H9 (cell line): ENCODE measurements at regions not wholly inside any gene's neighbourhood (a gene's known extent, or its start where the extent isn't known, plus 50 kb on each side); places are given as distances from the start of the nearest gene placed in this dataset.

ENCODE experiments used
- DNase-seq: peaks from one replicate; pipeline ENCODE4 v3.0.0-alpha.2; 2017
- H2AFZ ChIP-seq: one replicate; pipeline ENCODE4 v1.6.1; 2013; ENCODE audit warnings: mild to moderate bottlenecking, low read length, control low read depth, moderate library complexity
- H2AK5ac ChIP-seq: 2 replicates; pipeline ENCODE4 v1.6.1; 2013; ENCODE audit warnings: low read length, control low read depth, mixed read lengths; ENCODE audit not compliant: insufficient read length
- H2BK120ac ChIP-seq: one replicate; pipeline ENCODE4 v1.6.1; 2013; ENCODE audit warnings: low read depth, mild to moderate bottlenecking, low read length, control low read depth, inconsistent platforms; ENCODE audit not compliant: poor library complexity, severe bottlenecking
- H2BK12ac ChIP-seq: 2 replicates; pipeline ENCODE4 v1.6.1; 2013; ENCODE audit warnings: low read length, control low read depth, mixed read lengths, low read depth; ENCODE audit not compliant: insufficient read length
- H2BK15ac ChIP-seq: 2 replicates; pipeline ENCODE4 v1.6.1; 2013; ENCODE audit warnings: low read depth, low read length, control low read depth
- H2BK20ac ChIP-seq: one replicate; pipeline ENCODE4 v1.6.1; 2013; ENCODE audit warnings: low read depth, mild to moderate bottlenecking, low read length, control low read depth, inconsistent platforms; ENCODE audit not compliant: poor library complexity, severe bottlenecking
- H2BK5ac ChIP-seq: 2 replicates; pipeline ENCODE4 v1.6.1; 2013; ENCODE audit warnings: low read length, control low read depth, mixed read lengths; ENCODE audit not compliant: insufficient read length
- H3K14ac ChIP-seq: 2 replicates; pipeline ENCODE4 v1.6.1; 2013; ENCODE audit warnings: low read length, control low read depth; ENCODE audit not compliant: insufficient read depth
- H3K18ac ChIP-seq: 2 replicates; pipeline ENCODE4 v1.6.1; 2013; ENCODE audit warnings: low read depth, mild to moderate bottlenecking, mixed read lengths, low read length, control low read depth; ENCODE audit not compliant: insufficient read length
- H3K23ac ChIP-seq: 2 replicates; pipeline ENCODE4 v1.6.1; 2013; ENCODE audit warnings: low read length, control low read depth, mixed read lengths, low read depth; ENCODE audit not compliant: insufficient read length
- H3K23me2 ChIP-seq: 2 replicates; pipeline ENCODE4 v1.6.1; 2013; ENCODE audit warnings: low read depth, mild to moderate bottlenecking, mixed read lengths, low read length, control low read depth; ENCODE audit not compliant: insufficient read length, poor library complexity, severe bottlenecking
- H3K27ac ChIP-seq: 2 replicates; pipeline ENCODE4 v1.5.1; 2013; ENCODE audit warnings: low read length, control low read depth, mixed read lengths, low read depth; ENCODE audit not compliant: insufficient read length
- H3K27me3 ChIP-seq: 2 replicates; pipeline ENCODE4 v1.6.1; 2013; ENCODE audit warnings: low read length, control low read depth, inconsistent platforms; ENCODE audit not compliant: insufficient read depth
- H3K4ac ChIP-seq: 2 replicates; pipeline ENCODE4 v1.6.1; 2013; ENCODE audit warnings: low read depth, mild to moderate bottlenecking, control low read depth, inconsistent platforms, low read length, moderate library complexity
- H3K4me1 ChIP-seq: 2 replicates; pipeline ENCODE4 v1.6.1; 2013; ENCODE audit warnings: low read length, control low read depth, inconsistent platforms; ENCODE audit not compliant: insufficient read depth
- H3K4me2 ChIP-seq: 2 replicates; pipeline ENCODE4 v1.6.1; 2013; ENCODE audit warnings: low read length, control low read depth, mixed read lengths; ENCODE audit not compliant: insufficient read length, insufficient read depth
- H3K56ac ChIP-seq: 2 replicates; pipeline ENCODE4 v1.6.1; 2013; ENCODE audit warnings: low read depth, mild to moderate bottlenecking, mixed read lengths, low read length, control low read depth; ENCODE audit not compliant: insufficient read length
- H3K79me1 ChIP-seq: 2 replicates; pipeline ENCODE4 v1.6.1; 2013; ENCODE audit warnings: low read depth, mild to moderate bottlenecking, moderate library complexity, low read length, control low read depth, inconsistent platforms; ENCODE audit not compliant: insufficient read depth, poor library complexity, severe bottlenecking
- H3K79me2 ChIP-seq: 2 replicates; pipeline ENCODE4 v1.6.1; 2013; ENCODE audit warnings: low read length, control low read depth, inconsistent platforms; ENCODE audit not compliant: insufficient read depth
- H3K9ac ChIP-seq: 2 replicates; pipeline ENCODE4 v1.6.1; 2013; ENCODE audit warnings: low read length, control low read depth, mixed read lengths; ENCODE audit not compliant: insufficient read length; ENCODE audit errors: extremely low read depth
- H3K9me3 ChIP-seq: one replicate; pipeline ENCODE4 v1.6.1; 2013; ENCODE audit warnings: low read depth, low read length, inconsistent platforms; ENCODE audit not compliant: control insufficient read depth
- H3T11ph ChIP-seq: one replicate; pipeline ENCODE4 v1.6.1; 2013; ENCODE audit warnings: mild to moderate bottlenecking, low read length, control low read depth, inconsistent platforms
- H4K20me1 ChIP-seq: one replicate; pipeline ENCODE4 v1.6.1; 2013; ENCODE audit not compliant: control insufficient read depth, insufficient read length, insufficient read depth
- H4K5ac ChIP-seq: 2 replicates; pipeline ENCODE4 v1.6.1; 2013; ENCODE audit warnings: low read depth, mild to moderate bottlenecking, mixed read lengths, low read length, control low read depth; ENCODE audit not compliant: insufficient read length
- H4K8ac ChIP-seq: replicated peaks from 2 replicates; pipeline ENCODE4 v1.6.1; 2013; ENCODE audit warnings: low read length, control low read depth, mixed read lengths, low read depth; ENCODE audit not compliant: insufficient read length
- H4K91ac ChIP-seq: 2 replicates; pipeline ENCODE4 v1.6.1; 2013; ENCODE audit warnings: low read depth, mild to moderate bottlenecking, moderate library complexity, mixed read lengths, low read length, control low read depth; ENCODE audit not compliant: insufficient read length
- H3K27ac Mint-ChIP-seq, 3 experiments: 2 replicates in 2 of 3; 3 replicates in 1 of 3; pipeline ENCODE4 v1.8.0; 2020 to 2021; ENCODE audit warnings: mixed read lengths in 3 of 3, mild to moderate bottlenecking in 1 of 3, moderate library complexity in 1 of 3
- H3K27me3 Mint-ChIP-seq: 2 replicates; pipeline ENCODE4 v1.8.0; 2021; ENCODE audit warnings: low read depth, mild to moderate bottlenecking, moderate library complexity, mixed read lengths
- H3K36me3 Mint-ChIP-seq, 3 experiments: 2 replicates in 2 of 3; 3 replicates in 1 of 3; pipeline ENCODE4 v1.8.0; 2020 to 2021; ENCODE audit warnings: low read depth in 3 of 3, mixed read lengths in 3 of 3; ENCODE audit not compliant: insufficient read depth in 1 of 3
- H3K4me1 Mint-ChIP-seq, 2 experiments: 2 replicates each; pipeline ENCODE4 v1.8.0; 2020; ENCODE audit warnings: mixed read lengths in 2 of 2
- H3K4me3 Mint-ChIP-seq, 2 experiments: 2 replicates in 1 of 2; 3 replicates in 1 of 2; pipeline ENCODE4 v1.8.0; 2020 to 2021; ENCODE audit warnings: mild to moderate bottlenecking in 2 of 2, mixed read lengths in 2 of 2, moderate library complexity in 1 of 2
- H3K9me3 Mint-ChIP-seq, 2 experiments: 2 replicates in 1 of 2; 3 replicates in 1 of 2; pipeline ENCODE4 v1.8.0; 2020; ENCODE audit warnings: mild to moderate bottlenecking in 2 of 2, mixed read lengths in 2 of 2, moderate library complexity in 1 of 2
- TF ChIP-seq, protein P1 (sequence below): fragments of 200-600 bp; sonication (generic); conservative IDR thresholded peaks from 3 replicates; pipeline ENCODE4 v1.8.0; 2021; ENCODE audit warnings: antibody characterized with exemption, mild to moderate bottlenecking

DNA sequence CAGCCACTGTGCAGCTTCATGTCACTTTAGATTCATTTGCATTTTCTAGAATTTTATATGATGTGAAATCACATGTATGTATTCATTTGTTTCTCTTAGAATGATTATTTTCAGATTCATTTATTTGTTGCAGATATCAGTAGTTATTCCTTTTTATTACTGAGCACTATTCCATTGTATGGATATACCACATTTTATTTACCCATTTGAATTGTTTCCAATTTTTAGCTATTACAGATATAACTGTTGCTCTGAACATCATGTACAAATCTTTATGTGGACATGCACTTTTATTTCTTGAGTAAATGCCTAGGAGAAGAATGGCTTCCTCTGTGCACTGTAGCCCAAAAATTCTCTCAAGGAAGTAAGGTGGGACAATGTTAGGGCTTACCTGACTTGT, 767.8 kb upstream of the FANCL start:
- H3K79me1 ChIP-seq = no peaks in the 10 kb centered on the region
- no peak overlapping the region for H3T11ph ChIP-seq
- Mint-ChIP-seq H3K4me1 (peaks cover 12 to 17% of the 10 kb centered on the region in 2 experiments), H3K27ac (no peak overlapping the region), H3K4me3 (no peak overlapping the region), H3K36me3 (no peaks in the 10 kb centered on the region), H3K27me3 (no peaks in the 10 kb centered on the region), H3K9me3 (no peaks in the 10 kb centered on the region)
- no peak overlapping the region for H2BK12ac ChIP-seq
- H2BK20ac ChIP-seq = no peak overlapping the region
- no peaks in the 10 kb centered on the region for H3K9me3 ChIP-seq
- H3K4ac ChIP-seq = no peak overlapping the region
- no peak overlapping the region for H2BK5ac ChIP-seq
- H3K9ac ChIP-seq = no peak overlapping the region
- no peak overlapping the region for H2BK120ac ChIP-seq
- H3K27ac ChIP-seq = no peak overlapping the region
- TF ChIP-seq, protein P1, sequence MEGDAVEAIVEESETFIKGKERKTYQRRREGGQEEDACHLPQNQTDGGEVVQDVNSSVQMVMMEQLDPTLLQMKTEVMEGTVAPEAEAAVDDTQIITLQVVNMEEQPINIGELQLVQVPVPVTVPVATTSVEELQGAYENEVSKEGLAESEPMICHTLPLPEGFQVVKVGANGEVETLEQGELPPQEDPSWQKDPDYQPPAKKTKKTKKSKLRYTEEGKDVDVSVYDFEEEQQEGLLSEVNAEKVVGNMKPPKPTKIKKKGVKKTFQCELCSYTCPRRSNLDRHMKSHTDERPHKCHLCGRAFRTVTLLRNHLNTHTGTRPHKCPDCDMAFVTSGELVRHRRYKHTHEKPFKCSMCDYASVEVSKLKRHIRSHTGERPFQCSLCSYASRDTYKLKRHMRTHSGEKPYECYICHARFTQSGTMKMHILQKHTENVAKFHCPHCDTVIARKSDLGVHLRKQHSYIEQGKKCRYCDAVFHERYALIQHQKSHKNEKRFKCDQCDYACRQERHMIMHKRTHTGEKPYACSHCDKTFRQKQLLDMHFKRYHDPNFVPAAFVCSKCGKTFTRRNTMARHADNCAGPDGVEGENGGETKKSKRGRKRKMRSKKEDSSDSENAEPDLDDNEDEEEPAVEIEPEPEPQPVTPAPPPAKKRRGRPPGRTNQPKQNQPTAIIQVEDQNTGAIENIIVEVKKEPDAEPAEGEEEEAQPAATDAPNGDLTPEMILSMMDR = no peak
- DNase-seq = no peak
- H3K79me2 ChIP-seq = no peaks in the 10 kb centered on the region
- H4K91ac ChIP-seq = no peak overlapping the region
- no peak overlapping the region for H3K56ac ChIP-seq
- no peak overlapping the region for H4K8ac ChIP-seq
- no peak overlapping the region for H4K5ac ChIP-seq
- no peak overlapping the region for H3K4me2 ChIP-seq
- H2BK15ac ChIP-seq = no peak overlapping the region
- no peaks in the 10 kb centered on the region for H3K27me3 ChIP-seq
- H3K4me1 ChIP-seq = no peaks in the 10 kb centered on the region
- H3K23me2 ChIP-seq = no peaks in the 10 kb centered on the region
- no peak overlapping the region for H3K14ac ChIP-seq
- H2AK5ac ChIP-seq = no peak overlapping the region
- H3K18ac ChIP-seq = no peak overlapping the region
- no peak overlapping the region for H2AFZ ChIP-seq
- H3K23ac ChIP-seq = no peak overlapping the region
- H4K20me1 ChIP-seq = no peaks in the 10 kb centered on the region
